ENCODE measurements at regions not wholly inside any gene's neighbourhood (a gene's known extent, or its start where the extent isn't known, plus 50 kb on each side); places are given as distances from the start of the nearest gene placed in this dataset.
"Not testable (repeated sequence)": the region's sequence is repeated elsewhere in the genome, so short reads cannot be mapped to it uniquely, and the experiment has no call there.

GRCh38 chr1:146599906-146600305 lies 338.2 kb upstream of the NBPF12 start:
- DNase-seq (ENCODE audit: low spot score); H3K4me3 ChIP-seq; intact Hi-C loops (cut with DNase I): not testable (repeated sequence)

GRCh38 chr1:146581229-146581628 lies 352.4 kb upstream of the NOTCH2NLA start:
- H3K27ac ChIP-seq; H3K4me1 ChIP-seq (replicated peaks); H3K36me3 ChIP-seq; H3K27me3 ChIP-seq (replicated peaks; ENCODE audit: insufficient read depth); DNase-seq (ENCODE audit: low spot score); intact Hi-C loops (cut with DNase I); H3K9me3 ChIP-seq; H3K4me3 ChIP-seq: not testable (repeated sequence)
- 90% methylated on average over 1 of the region's 1 CpG for WGBS

More at GRCh38 chr1:146599906-146600305, 338.2 kb upstream of the NBPF12 start:
- H3K4me1 ChIP-seq (replicated peaks); H3K27me3 ChIP-seq (replicated peaks; ENCODE audit: insufficient read depth); H3K36me3 ChIP-seq; H3K27ac ChIP-seq; H3K9me3 ChIP-seq: not testable (repeated sequence)
- WGBS = 85% methylated on average over 1 of the region's 3 CpGs

- H3K36me3 ChIP-seq; H3K27me3 ChIP-seq (replicated peaks; ENCODE audit: insufficient read depth); H3K4me3 ChIP-seq; DNase-seq (ENCODE audit: low spot score); H3K27ac ChIP-seq; H3K4me1 ChIP-seq (replicated peaks); H3K9me3 ChIP-seq; intact Hi-C loops (cut with DNase I): not testable (repeated sequence)
- 20% methylated on average over 1 of the region's 2 CpGs for WGBS
Observed at GRCh38 chr1:146567541-146567940, 338.7 kb upstream of the NOTCH2NLA start.

DNA sequence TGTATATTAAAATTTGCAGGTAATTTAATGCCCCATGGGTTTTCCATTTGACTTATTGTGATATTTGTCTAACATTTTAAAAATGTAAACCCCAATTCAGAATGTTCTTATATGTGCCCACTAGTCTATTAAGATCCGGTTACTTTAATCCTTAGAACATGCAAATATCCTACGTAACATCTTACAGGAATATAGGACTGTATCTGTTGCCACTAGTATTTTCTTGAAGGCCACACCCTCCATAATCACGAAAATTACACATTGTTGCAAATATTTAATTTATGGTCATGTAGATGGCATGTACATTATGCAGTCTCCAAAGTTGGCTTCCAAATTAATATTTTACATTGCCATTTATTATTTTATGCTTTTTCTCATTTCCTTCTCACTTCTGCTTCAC lies 329.2 kb upstream of the NOTCH2NLA start:
- H3K36me3 ChIP-seq; H3K27ac ChIP-seq; H3K4me1 ChIP-seq (replicated peaks); DNase-seq (ENCODE audit: low spot score); H3K4me3 ChIP-seq; intact Hi-C loops (cut with DNase I); H3K27me3 ChIP-seq (replicated peaks; ENCODE audit: insufficient read depth); H3K9me3 ChIP-seq: not testable (repeated sequence)
- 94% methylated on average over 2 of the region's 3 CpGs for WGBS

DNA sequence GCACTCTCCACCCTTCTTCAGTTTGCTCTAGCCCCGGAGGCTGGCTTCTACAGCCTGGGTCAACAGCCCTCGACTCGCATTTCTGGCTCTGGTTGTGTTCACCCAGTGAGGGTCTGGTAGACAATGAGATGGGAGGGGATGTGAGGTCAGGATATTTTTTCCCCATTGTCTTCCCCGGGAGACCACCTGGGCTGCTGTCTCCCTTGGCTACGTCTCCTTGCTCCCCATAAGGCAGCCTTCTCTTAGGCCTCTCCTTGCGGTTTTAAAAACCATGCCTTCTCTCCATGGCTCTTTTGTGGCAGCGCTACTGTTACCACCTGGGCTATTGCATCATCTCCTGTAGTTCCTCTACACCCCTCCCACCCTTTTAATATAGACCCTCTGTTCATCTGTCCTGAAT lies 327.6 kb upstream of the NOTCH2NLA start:
- H3K27ac ChIP-seq; intact Hi-C loops (cut with DNase I); H3K9me3 ChIP-seq; DNase-seq (ENCODE audit: low spot score); H3K36me3 ChIP-seq; H3K4me1 ChIP-seq (replicated peaks); H3K27me3 ChIP-seq (replicated peaks; ENCODE audit: insufficient read depth); H3K4me3 ChIP-seq: not testable (repeated sequence)
- 79% methylated on average over 5 of the region's 7 CpGs for WGBS

GRCh38 chr1:146552414-146552813 lies 323.6 kb upstream of the NOTCH2NLA start:
- H3K36me3 ChIP-seq; intact Hi-C loops (cut with DNase I); H3K4me3 ChIP-seq; H3K4me1 ChIP-seq (replicated peaks); H3K27me3 ChIP-seq (replicated peaks; ENCODE audit: insufficient read depth); H3K9me3 ChIP-seq; DNase-seq (ENCODE audit: low spot score); H3K27ac ChIP-seq: not testable (repeated sequence)
- WGBS = 77% methylated on average over 3 of the region's 3 CpGs

GRCh38 chr1:146548684-146549083 lies 319.9 kb upstream of the NOTCH2NLA start:
- intact Hi-C loops (cut with DNase I); H3K36me3 ChIP-seq; H3K4me3 ChIP-seq; H3K27ac ChIP-seq; DNase-seq (ENCODE audit: low spot score); H3K4me1 ChIP-seq (replicated peaks); H3K9me3 ChIP-seq; H3K27me3 ChIP-seq (replicated peaks; ENCODE audit: insufficient read depth): not testable (repeated sequence)
- WGBS = 100% methylated on average over 6 of the region's 9 CpGs

- H3K36me3 ChIP-seq; intact Hi-C loops (cut with DNase I); H3K27me3 ChIP-seq (replicated peaks; ENCODE audit: insufficient read depth); H3K4me1 ChIP-seq (replicated peaks); H3K27ac ChIP-seq; DNase-seq (ENCODE audit: low spot score); H3K4me3 ChIP-seq; H3K9me3 ChIP-seq: not testable (repeated sequence)
- 100% methylated on average over 1 of the region's 1 CpG for WGBS
Observed at GRCh38 chr1:146546189-146546588, 317.4 kb upstream of the NOTCH2NLA start.

GRCh38 chr1:146537775-146538373 lies 309.1 kb upstream of the NOTCH2NLA start:
- H3K27ac ChIP-seq; H3K27me3 ChIP-seq (replicated peaks; ENCODE audit: insufficient read depth); intact Hi-C loops (cut with DNase I): not testable (repeated sequence)

GRCh38 chr1:146536028-146536427 lies 307.2 kb upstream of the NOTCH2NLA start:
- H3K27me3 ChIP-seq (replicated peaks; ENCODE audit: insufficient read depth); H3K4me1 ChIP-seq (replicated peaks); DNase-seq (ENCODE audit: low spot score); H3K27ac ChIP-seq; intact Hi-C loops (cut with DNase I); H3K9me3 ChIP-seq; H3K4me3 ChIP-seq; H3K36me3 ChIP-seq: not testable (repeated sequence)
- no CpG with 5 or more reads among the region's 1 CpG for WGBS

More at GRCh38 chr1:146537775-146538373, 309.1 kb upstream of the NOTCH2NLA start:
- not testable (repeated sequence) for H3K4me1 ChIP-seq (replicated peaks); DNase-seq (ENCODE audit: low spot score); H3K9me3 ChIP-seq; H3K36me3 ChIP-seq; H3K4me3 ChIP-seq
- WGBS = 90% methylated on average over 1 of the region's 2 CpGs

- WGBS = no CpG with 5 or more reads among the region's 3 CpGs
- H3K27me3 ChIP-seq (replicated peaks; ENCODE audit: insufficient read depth); H3K4me1 ChIP-seq (replicated peaks); intact Hi-C loops (cut with DNase I); H3K27ac ChIP-seq; H3K36me3 ChIP-seq; H3K4me3 ChIP-seq; DNase-seq (ENCODE audit: low spot score); H3K9me3 ChIP-seq: not testable (repeated sequence)
Observed at GRCh38 chr1:146535575-146535974, 306.8 kb upstream of the NOTCH2NLA start.

- H3K27me3 ChIP-seq (replicated peaks; ENCODE audit: insufficient read depth); intact Hi-C loops (cut with DNase I): not testable (repeated sequence)
- WGBS = no CpG with 5 or more reads among the region's 6 CpGs
Observed at GRCh38 chr1:146530958-146531357, 302.1 kb upstream of the NOTCH2NLA start.

DNA sequence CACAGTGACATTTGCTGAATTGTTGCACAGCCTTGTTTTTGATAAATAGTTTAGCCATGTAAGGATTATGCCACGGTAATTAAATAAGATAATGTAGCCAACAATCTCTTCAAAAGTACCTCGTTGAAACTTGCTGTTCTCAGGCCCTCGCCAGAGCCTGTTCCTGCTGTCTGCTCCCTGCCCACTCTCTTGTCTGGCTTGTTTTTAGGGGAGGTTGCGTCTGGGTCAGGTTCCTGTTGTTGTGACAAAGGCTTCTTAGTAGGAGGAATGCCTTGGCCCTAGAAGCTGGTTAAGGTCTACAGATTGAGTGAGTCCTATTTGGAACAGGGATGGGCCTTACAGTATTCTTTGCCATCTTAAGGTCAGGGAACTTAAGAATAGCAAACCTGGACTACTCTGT lies 294.0 kb upstream of the NOTCH2NLA start:
- WGBS = no CpG with 5 or more reads among the region's 4 CpGs
- H3K36me3 ChIP-seq; H3K9me3 ChIP-seq; intact Hi-C loops (cut with DNase I); H3K4me3 ChIP-seq; H3K27ac ChIP-seq; H3K27me3 ChIP-seq (replicated peaks; ENCODE audit: insufficient read depth); H3K4me1 ChIP-seq (replicated peaks); DNase-seq (ENCODE audit: low spot score): not testable (repeated sequence)

More at GRCh38 chr1:146530958-146531357, 302.1 kb upstream of the NOTCH2NLA start:
- not testable (repeated sequence) for DNase-seq (ENCODE audit: low spot score); H3K36me3 ChIP-seq; H3K27ac ChIP-seq; H3K4me1 ChIP-seq (replicated peaks); H3K9me3 ChIP-seq; H3K4me3 ChIP-seq
